ENCODE measurements at regions not wholly inside any gene's neighbourhood (a gene's known extent, or its start where the extent isn't known, plus 50 kb on each side); places are given as distances from the start of the nearest gene placed in this dataset.

GRCh38 chr6:109253366-109253765 lies 128.9 kb downstream of the CD164 start:
- ATAC-seq: no peak
- Histone ChIP-seq H3K4me2 (no peak overlapping the region), H3K4me3 (no peak overlapping the region), H3K9me3 (no peaks in the 10 kb centered on the region), H3K4me1 (peaks cover 9% of the 10 kb centered on the region), H3K27ac (no peak overlapping the region)
- no peak for DNase-seq (ENCODE audit: low read depth in 1 of 2, low spot score in 1 of 2)
- ChIA-PET CTCF (no interaction called here), POLR2A (no interaction called here)
- FAIRE-seq: no peak
- TF ChIP-seq JUNB (IDR thresholded peaks at IDR 0.05): no peak
- TF ChIP-seq USF2 (IDR thresholded peaks at IDR 0.05): no peak
- no peak for TF ChIP-seq GATA3 (IDR thresholded peaks at IDR 0.05; ENCODE audit: borderline replicate concordance)
- no peak for TF ChIP-seq BCL3 (IDR thresholded peaks at IDR 0.05)
- no peak for TF ChIP-seq JUN (IDR thresholded peaks at IDR 0.05)
- no peak for TF ChIP-seq ESRRA (IDR thresholded peaks at IDR 0.05; ENCODE audit: borderline replicate concordance, low read length)
- TF ChIP-seq HOXA7 (CRISPR knock-in tag; IDR thresholded peaks at IDR 0.05): no peak
- no peak for TF ChIP-seq RNF2 (IDR thresholded peaks at IDR 0.05; ENCODE audit: borderline replicate concordance, low read depth)
- TF ChIP-seq ZNF302 (CRISPR knock-in tag; IDR thresholded peaks at IDR 0.05): no peak
- TF ChIP-seq NR3C1 (IDR thresholded peaks at IDR 0.05): no peak
- no peak for TF ChIP-seq RAD21 (conservative IDR thresholded peaks at IDR 0.05 in 1 of 2, IDR thresholded peaks at IDR 0.05 in 1 of 2)

GRCh38 chr6:109252261-109253041 lies 129.8 kb downstream of the CD164 start:
- FAIRE-seq (no peak), ATAC-seq (no peak)

More at GRCh38 chr6:109252261-109253041, 129.8 kb downstream of the CD164 start:
- Histone ChIP-seq H3K4me3 (no peak overlapping the region), H3K9me3 (no peaks in the 10 kb centered on the region), H3K27ac (no peak overlapping the region), H3K4me2 (peak overlapping the region; percentile 68), H3K4me1 (peaks cover 9% of the 10 kb centered on the region)
- ChIA-PET CTCF (no interaction called here), POLR2A (interaction anchor here (0.8 kb wide), 1 partner anchor 14 kb away, joined by 3 read pairs; no protein-coding TSS in a partner anchor)
- 57% methylated on average over 3 of the region's 3 CpGs for WGBS (ENCODE audit: missing lambda C conversion rate)
- TF ChIP-seq NR3C1 (IDR thresholded peaks at IDR 0.05) (no peak), EP300 (IDR thresholded peaks at IDR 0.05) (no peak), HOXB13 (CRISPR knock-in tag; IDR thresholded peaks at IDR 0.05; ENCODE audit: low read depth) (no peak), POLR2AphosphoS2 (conservative IDR thresholded peaks at IDR 0.05; ENCODE audit: low read length) (no peak), HEYL (CRISPR knock-in tag; IDR thresholded peaks at IDR 0.05) (no peak), NPAS2 (CRISPR knock-in tag; IDR thresholded peaks at IDR 0.05; ENCODE audit: borderline replicate concordance) (no peak), EHF (CRISPR knock-in tag; IDR thresholded peaks at IDR 0.05) (no peak), ESRRA (IDR thresholded peaks at IDR 0.05; ENCODE audit: borderline replicate concordance, low read length) (no peak), JUNB (IDR thresholded peaks at IDR 0.05) (no peak), CHD4 (IDR thresholded peaks at IDR 0.05; ENCODE audit: borderline replicate concordance) (no peak), REST (IDR thresholded peaks at IDR 0.05) (no peak), BHLHE40 (IDR thresholded peaks at IDR 0.05; ENCODE audit: low read depth, low read length) (no peak), USF2 (IDR thresholded peaks at IDR 0.05) (no peak)
- DNase-seq (ENCODE audit: low read depth in 1 of 2, low spot score in 1 of 2): no peak

All from A549 (cell line).